Stimulated activated CD4-positive, alpha-beta T cell treated with anti-CD3 and anti-CD28 coated beads, TNF-alpha, amount 100 ng/mL, for 48 hours (primary cell): ENCODE measurements at regions not wholly inside any gene's neighbourhood (a gene's known extent, or its start where the extent isn't known, plus 50 kb on each side); places are given as distances from the start of the nearest gene placed in this dataset.

Experiments
- DNase-seq, 3 donors: peaks; one replicate each; pipeline ENCODE4 v3.0.0-alpha.2; 2020; ENCODE audit warnings: low read depth in 3 of 3

- DNase-seq: no peak
These were observed 305.7 kb upstream of the NRIP1 start for GRCh38 chr21:15370462-15370975.

GRCh38 chr21:15373941-15374340 lies 309.1 kb upstream of the NRIP1 start:
- no peak for DNase-seq

- no peak for DNase-seq
These were observed 315.0 kb upstream of the NRIP1 start for GRCh38 chr21:15379776-15380175.

GRCh38 chr21:15383588-15383987 lies 318.8 kb upstream of the NRIP1 start:
- DNase-seq: no peak

GRCh38 chr21:15390049-15390448 lies 325.2 kb upstream of the NRIP1 start:
- no peak for DNase-seq

- no peak for DNase-seq
These were observed 332.5 kb upstream of the NRIP1 start for GRCh38 chr21:15397258-15397657.

GRCh38 chr21:15400905-15401304 lies 328.9 kb upstream of the USP25 start:
- DNase-seq: no peak

- DNase-seq: no peak
These were observed 328.5 kb upstream of the USP25 start for GRCh38 chr21:15401331-15401730.

GRCh38 chr21:15405214-15405613 lies 324.6 kb upstream of the USP25 start:
- DNase-seq: no peak

- no peak for DNase-seq
These were observed 323.0 kb upstream of the USP25 start for GRCh38 chr21:15406791-15407190.

- DNase-seq: no peak
These were observed 322.2 kb upstream of the USP25 start for GRCh38 chr21:15407585-15407984.

GRCh38 chr21:15408089-15408488 lies 321.7 kb upstream of the USP25 start:
- DNase-seq: no peak

- no peak for DNase-seq
These were observed 320.8 kb upstream of the USP25 start for GRCh38 chr21:15409031-15409430.

- no peak for DNase-seq
These were observed 318.9 kb upstream of the USP25 start for GRCh38 chr21:15410853-15411252.

GRCh38 chr21:15414057-15414456 lies 315.7 kb upstream of the USP25 start:
- DNase-seq: no peak

- no peak for DNase-seq
These were observed 314.1 kb upstream of the USP25 start for GRCh38 chr21:15415541-15416261.

GRCh38 chr21:15421441-15421881 lies 308.3 kb upstream of the USP25 start:
- DNase-seq: no peak

- no peak for DNase-seq
These were observed 307.8 kb upstream of the USP25 start for GRCh38 chr21:15421947-15422346.

- DNase-seq: no peak
These were observed 307.0 kb upstream of the USP25 start for GRCh38 chr21:15422783-15423182.

- no peak for DNase-seq
These were observed 305.9 kb upstream of the USP25 start for GRCh38 chr21:15423676-15424445.

- DNase-seq: no peak
These were observed 304.7 kb upstream of the USP25 start for GRCh38 chr21:15425049-15425448.

- no peak for DNase-seq
These were observed 299.8 kb upstream of the USP25 start for GRCh38 chr21:15430023-15430422.

GRCh38 chr21:15430577-15430976 lies 299.2 kb upstream of the USP25 start:
- DNase-seq: no peak
